ENCODE measurements at regions not wholly inside any gene's neighbourhood (a gene's known extent, or its start where the extent isn't known, plus 50 kb on each side); places are given as distances from the start of the nearest gene placed in this dataset.

DNA sequence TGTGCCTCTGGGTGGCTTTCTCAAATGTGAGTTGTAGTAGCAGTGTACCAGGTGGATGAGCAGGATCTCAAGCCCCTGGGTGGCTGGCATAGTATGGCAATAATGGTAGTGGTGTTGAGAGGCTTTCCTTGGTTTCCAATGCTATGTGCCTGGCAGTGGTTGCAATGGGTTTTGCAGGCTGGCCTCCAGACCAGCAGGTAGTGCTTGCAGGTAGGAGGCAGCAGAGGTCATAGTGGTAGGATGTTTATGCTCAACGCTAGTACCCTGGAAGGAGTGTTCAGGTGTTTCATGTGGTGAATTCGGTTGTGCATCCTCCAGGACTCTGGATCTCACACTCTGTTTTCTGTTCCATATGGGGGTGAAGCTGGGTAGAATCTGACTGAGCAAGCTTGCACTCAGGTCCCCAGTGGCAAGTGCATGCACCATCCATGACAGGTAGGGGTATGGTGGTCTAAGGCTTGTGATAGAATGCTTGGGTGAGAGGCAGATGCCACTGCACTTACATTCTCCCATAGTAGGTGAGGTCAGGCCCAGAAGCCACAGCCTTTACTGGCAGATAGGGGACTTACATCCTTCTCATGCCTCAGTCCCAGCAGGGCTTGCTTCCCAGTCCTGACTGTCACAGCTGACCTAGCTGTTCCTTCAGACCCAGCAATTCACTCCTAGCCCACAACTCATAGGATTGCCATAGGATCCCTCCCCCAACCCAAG lies 410.5 kb upstream of the LRRC7 start:
- TF ChIP-seq, protein P1, sequence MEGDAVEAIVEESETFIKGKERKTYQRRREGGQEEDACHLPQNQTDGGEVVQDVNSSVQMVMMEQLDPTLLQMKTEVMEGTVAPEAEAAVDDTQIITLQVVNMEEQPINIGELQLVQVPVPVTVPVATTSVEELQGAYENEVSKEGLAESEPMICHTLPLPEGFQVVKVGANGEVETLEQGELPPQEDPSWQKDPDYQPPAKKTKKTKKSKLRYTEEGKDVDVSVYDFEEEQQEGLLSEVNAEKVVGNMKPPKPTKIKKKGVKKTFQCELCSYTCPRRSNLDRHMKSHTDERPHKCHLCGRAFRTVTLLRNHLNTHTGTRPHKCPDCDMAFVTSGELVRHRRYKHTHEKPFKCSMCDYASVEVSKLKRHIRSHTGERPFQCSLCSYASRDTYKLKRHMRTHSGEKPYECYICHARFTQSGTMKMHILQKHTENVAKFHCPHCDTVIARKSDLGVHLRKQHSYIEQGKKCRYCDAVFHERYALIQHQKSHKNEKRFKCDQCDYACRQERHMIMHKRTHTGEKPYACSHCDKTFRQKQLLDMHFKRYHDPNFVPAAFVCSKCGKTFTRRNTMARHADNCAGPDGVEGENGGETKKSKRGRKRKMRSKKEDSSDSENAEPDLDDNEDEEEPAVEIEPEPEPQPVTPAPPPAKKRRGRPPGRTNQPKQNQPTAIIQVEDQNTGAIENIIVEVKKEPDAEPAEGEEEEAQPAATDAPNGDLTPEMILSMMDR (IDR thresholded peaks at IDR 0.05; ENCODE audit: low read depth, low read length), result no peak
- no peak for DNase-seq (ENCODE audit: extremely low read depth, low read depth)

DNA sequence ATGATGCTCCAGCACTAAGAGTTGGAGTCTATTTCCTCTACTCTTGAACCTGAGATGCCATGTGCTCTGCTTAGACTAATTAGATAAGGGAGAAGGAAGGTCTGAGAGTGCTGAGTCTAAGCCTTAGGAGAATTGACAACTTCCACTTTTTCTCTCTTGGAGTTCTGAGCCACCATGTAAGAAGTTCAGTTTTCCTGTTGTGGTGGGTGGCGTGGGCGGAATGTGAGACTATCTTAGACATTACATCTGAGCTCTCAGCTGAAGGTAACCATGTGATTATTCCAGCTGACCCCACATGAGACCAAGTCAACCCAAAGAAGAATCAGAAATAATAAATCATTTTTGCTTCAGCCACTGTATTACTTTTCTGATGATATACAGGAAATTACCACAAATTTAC lies 404.5 kb upstream of the LRRC7 start:
- no peak for DNase-seq (ENCODE audit: extremely low read depth, low read depth)
- TF ChIP-seq, protein P1 (IDR thresholded peaks at IDR 0.05; ENCODE audit: low read depth, low read length), result no peak

DNA sequence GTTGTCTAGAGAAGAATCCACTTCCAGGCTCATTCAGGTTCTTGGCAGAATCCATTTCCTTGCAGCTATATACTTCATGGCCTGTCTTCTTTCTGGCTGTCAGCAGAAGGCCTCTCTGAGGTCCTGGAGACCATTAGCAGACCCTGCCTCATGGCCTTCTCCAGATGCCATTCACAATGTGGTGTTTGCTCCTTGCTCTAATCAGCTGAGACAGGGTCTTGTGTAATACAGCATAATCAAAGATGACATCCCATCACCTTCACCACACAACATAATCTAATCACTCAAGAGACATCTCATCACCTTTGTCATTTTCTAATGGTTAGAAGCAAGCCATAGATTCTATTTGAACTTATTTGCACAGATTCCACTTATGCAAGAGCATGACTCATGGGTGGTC lies 403.9 kb upstream of the LRRC7 start:
- TF ChIP-seq, protein P1 (IDR thresholded peaks at IDR 0.05; ENCODE audit: low read depth, low read length), result no peak

DNA sequence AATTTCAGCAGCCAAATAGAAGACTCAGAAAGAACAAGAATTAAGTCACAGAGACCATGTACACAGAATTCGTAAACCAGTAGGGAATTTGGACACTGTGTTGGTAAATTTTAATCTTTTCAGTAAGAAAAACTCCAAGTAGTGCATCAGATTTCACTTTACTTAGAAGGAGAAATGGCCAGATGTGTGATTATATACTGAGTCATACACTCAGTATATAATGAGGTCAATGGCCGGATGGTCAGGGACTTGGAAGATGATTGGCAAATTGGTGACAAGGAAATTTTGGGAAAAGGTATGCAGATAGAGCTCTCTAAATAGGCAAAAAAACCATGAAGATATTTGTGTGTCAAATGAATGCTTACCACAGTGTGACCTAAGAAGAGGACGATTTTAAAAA lies 399.8 kb upstream of the LRRC7 start:
- TF ChIP-seq, protein P1 (IDR thresholded peaks at IDR 0.05; ENCODE audit: low read depth, low read length), result no peak

More for the DNA sequence above, 403.9 kb upstream of the LRRC7 start:
- DNase-seq (ENCODE audit: extremely low read depth, low read depth), result no peak

DNA sequence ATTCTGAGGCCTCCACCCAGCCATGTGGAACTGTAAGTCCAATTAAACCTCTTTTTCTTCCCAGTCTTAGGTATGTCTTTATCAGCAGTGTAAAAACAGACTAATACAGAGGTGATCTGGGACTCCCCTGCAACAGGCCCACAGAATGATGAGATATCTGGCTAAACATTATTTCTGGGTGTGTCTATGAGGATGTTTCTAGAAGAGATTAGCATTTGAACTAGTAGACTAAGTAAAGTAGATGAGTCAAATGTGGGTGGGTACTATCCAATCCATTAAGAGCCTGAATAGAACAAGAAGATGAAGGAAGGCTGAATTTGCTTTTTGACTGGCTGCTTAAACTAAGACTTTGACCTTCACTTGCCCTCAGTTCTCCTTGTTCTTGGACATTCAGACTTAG lies 396.5 kb upstream of the LRRC7 start:
- TF ChIP-seq, protein P1 (IDR thresholded peaks at IDR 0.05; ENCODE audit: low read depth, low read length), result no peak
- DNase-seq (ENCODE audit: extremely low read depth, low read depth), result no peak

More for the DNA sequence above, 399.8 kb upstream of the LRRC7 start:
- DNase-seq (ENCODE audit: extremely low read depth, low read depth), result no peak

DNA sequence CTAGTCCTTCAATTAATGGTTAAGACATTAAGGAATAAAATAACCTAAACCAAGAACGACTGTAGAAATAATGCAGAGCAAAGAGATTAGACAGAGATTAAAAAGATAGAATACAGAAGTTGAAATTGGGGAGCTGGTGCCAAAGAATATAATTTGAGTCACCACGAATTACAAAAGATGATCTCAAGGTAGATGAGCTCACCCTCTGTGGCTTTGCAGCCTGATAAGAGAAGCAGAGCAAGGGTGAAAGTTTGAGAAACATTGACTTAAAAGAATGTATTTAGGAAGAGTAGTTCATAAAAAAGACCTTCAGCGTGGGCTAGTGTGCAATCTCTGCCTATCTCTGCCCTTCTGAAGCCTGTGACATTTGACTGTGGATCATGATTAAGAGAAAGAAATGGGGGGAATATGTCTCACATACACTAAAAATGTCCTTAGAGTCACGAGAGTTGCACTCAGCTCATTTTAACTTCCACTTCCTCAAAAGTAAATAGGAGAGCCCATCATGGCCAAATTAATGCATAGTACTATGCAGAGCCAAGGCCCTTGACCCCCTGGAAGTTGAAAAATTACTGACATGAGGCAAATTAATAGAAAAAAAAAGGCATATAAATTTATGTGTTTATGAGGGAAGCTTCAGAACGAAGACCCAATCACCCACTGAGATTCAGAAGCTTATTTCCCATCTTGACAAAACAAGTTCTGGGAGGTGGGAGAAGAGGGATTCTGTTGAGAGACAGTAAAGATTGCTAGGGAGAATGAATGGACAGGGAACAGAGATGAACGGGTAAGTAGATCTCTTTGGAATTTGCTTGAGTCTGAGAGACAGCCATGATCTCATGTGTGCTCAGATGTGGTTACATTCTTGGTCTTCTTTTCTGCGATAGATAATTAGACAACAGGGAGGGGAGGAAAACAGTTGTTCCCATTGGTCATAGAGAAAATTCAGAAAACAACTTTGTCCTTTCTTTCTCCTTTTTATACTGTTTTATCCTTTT lies 395.4 kb upstream of the LRRC7 start:
- DNase-seq (ENCODE audit: extremely low read depth, low read depth), result no peak
- TF ChIP-seq, protein P1 (IDR thresholded peaks at IDR 0.05; ENCODE audit: low read depth, low read length), result no peak

DNA sequence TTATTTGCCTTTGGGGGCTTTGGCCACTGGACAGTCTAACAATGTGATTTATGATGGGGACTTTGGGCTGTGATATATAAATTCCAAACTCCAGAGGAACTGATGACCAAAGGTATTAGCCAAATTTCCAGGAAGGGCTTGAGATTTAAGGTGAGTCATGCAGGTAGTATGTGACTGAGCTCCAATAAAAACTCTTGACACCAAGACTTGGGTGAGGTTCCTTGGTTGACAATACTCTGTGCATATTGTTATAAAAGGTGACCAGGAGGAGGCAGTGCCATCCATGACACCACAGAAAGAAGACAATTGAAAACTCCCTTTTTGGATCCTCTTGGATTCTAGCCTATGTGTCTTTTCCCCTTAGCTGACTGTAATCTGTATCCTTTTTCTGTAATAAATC lies 392.7 kb upstream of the LRRC7 start:
- DNase-seq (ENCODE audit: extremely low read depth, low read depth), result no peak
- TF ChIP-seq, protein P1 (IDR thresholded peaks at IDR 0.05; ENCODE audit: low read depth, low read length), result no peak

Data from AG09319 (cell line).